HepG2 (cell line): ENCODE measurements at regions not wholly inside any gene's neighbourhood (a gene's known extent, or its start where the extent isn't known, plus 50 kb on each side); places are given as distances from the start of the nearest gene placed in this dataset.
A peak's percentile ranks its signal among the peaks of the same experiment; 100 is the strongest.

Experiments used
- EED ChIP-seq: sonication (generic); formaldehyde crosslinking; IDR thresholded peaks from 2 replicates; pipeline ENCODE4 v1.5.0; 2020; ENCODE audit warnings: mild to moderate bottlenecking, missing genetic modification reagents
- GFI1 ChIP-seq: sonication (generic); formaldehyde crosslinking; IDR thresholded peaks from 2 replicates; pipeline ENCODE4 v1.5.0; 2020; ENCODE audit warnings: missing genetic modification reagents, mild to moderate bottlenecking, borderline replicate concordance
- HHEX ChIP-seq: IDR thresholded peaks from 2 replicates; pipeline ENCODE4 v1.6.1; 2016; ENCODE audit warnings: control low read depth
- IRF2 ChIP-seq: IDR thresholded peaks from 2 replicates; pipeline ENCODE4 v1.6.1; 2018; ENCODE audit warnings: missing genetic modification reagents, missing compliant biosample characterization
- NFIC ChIP-seq: IDR thresholded peaks from 2 replicates; pipeline ENCODE4 v1.6.1; 2012; ENCODE audit warnings: mild to moderate bottlenecking, low read length, inconsistent platforms
- SCMH1 ChIP-seq: sonication (generic); formaldehyde crosslinking; IDR thresholded peaks from 2 replicates; pipeline ENCODE4 v1.9.0; 2021; ENCODE audit warnings: missing genetic modification reagents, mild to moderate bottlenecking, borderline replicate concordance
- STAG1 ChIP-seq: sonication (generic); formaldehyde crosslinking; IDR thresholded peaks from 2 replicates; pipeline ENCODE4 v1.4.0; 2020; ENCODE audit warnings: missing genetic modification reagents
- TBX3 ChIP-seq: fragments of 450-650 bp; IDR thresholded peaks from 2 replicates; pipeline ENCODE4 v1.6.1; 2017; ENCODE audit warnings: antibody characterized with exemption, mild to moderate bottlenecking, inconsistent platforms, borderline replicate concordance
- TCF7L2 ChIP-seq: IDR thresholded peaks from 2 replicates; pipeline ENCODE4 v1.6.1; 2011; ENCODE audit warnings: mild to moderate bottlenecking, low read depth, low read length, moderate library complexity
- THYN1 ChIP-seq: sonication (generic); formaldehyde crosslinking; IDR thresholded peaks from 2 replicates; pipeline ENCODE4 v1.8.1; 2023; ENCODE audit warnings: low read depth, mild to moderate bottlenecking, moderate library complexity, missing genetic modification reagents, borderline replicate concordance
- TSC22D2 ChIP-seq: sonication (generic); formaldehyde crosslinking; IDR thresholded peaks from 2 replicates; pipeline ENCODE4 v1.5.1; 2020; ENCODE audit warnings: missing genetic modification reagents, mild to moderate bottlenecking, borderline replicate concordance
- ZFX ChIP-seq: sonication (generic); formaldehyde crosslinking; IDR thresholded peaks from 2 replicates; pipeline ENCODE4 v1.4.0; 2020; ENCODE audit warnings: mild to moderate bottlenecking, low read depth, missing genetic modification reagents, moderate library complexity
- ZNF317 ChIP-seq: sonication (generic); formaldehyde crosslinking; IDR thresholded peaks from 2 replicates; pipeline ENCODE4 v1.5.0; 2020; ENCODE audit warnings: mild to moderate bottlenecking, missing genetic modification reagents
- ZNF333 ChIP-seq: sonication (generic); formaldehyde crosslinking; IDR thresholded peaks from 2 replicates; pipeline ENCODE4 v1.4.0; 2020; ENCODE audit warnings: mild to moderate bottlenecking, missing genetic modification reagents, borderline replicate concordance
- ZNF335 ChIP-seq: sonication (generic); formaldehyde crosslinking; IDR thresholded peaks from 2 replicates; pipeline ENCODE4 v1.4.0; 2020; ENCODE audit warnings: missing genetic modification reagents
- ZNF33B ChIP-seq: sonication (generic); formaldehyde crosslinking; IDR thresholded peaks from 2 replicates; pipeline ENCODE4 v1.5.1; 2020; ENCODE audit warnings: mild to moderate bottlenecking, missing genetic modification reagents
- ZNF782 ChIP-seq: sonication (generic); formaldehyde crosslinking; IDR thresholded peaks from 2 replicates; pipeline ENCODE4 v1.4.0; 2020; ENCODE audit warnings: missing genetic modification reagents, mild to moderate bottlenecking, borderline replicate concordance
- ZNF83 ChIP-seq: sonication (generic); formaldehyde crosslinking; IDR thresholded peaks from 2 replicates; pipeline ENCODE4 v1.4.0; 2020; ENCODE audit warnings: missing genetic modification reagents, mild to moderate bottlenecking, borderline replicate concordance
- TF ChIP-seq, protein P1 (sequence below), 2 experiments: fragments of 450-650 bp in 1 of 2; sonication (generic) in 1 of 2; formaldehyde crosslinking; IDR thresholded peaks; 2 replicates each; pipeline versions ENCODE4 v1.5.0 to v1.8.0; 2020 to 2022; ENCODE audit warnings: mild to moderate bottlenecking in 1 of 2, missing genetic modification reagents in 1 of 2
- TF ChIP-seq, protein P2 (sequence below): sonication (generic); formaldehyde crosslinking; IDR thresholded peaks from 2 replicates; pipeline ENCODE4 v1.4.0; 2020; ENCODE audit warnings: low read depth, mild to moderate bottlenecking, missing genetic modification reagents

DNA sequence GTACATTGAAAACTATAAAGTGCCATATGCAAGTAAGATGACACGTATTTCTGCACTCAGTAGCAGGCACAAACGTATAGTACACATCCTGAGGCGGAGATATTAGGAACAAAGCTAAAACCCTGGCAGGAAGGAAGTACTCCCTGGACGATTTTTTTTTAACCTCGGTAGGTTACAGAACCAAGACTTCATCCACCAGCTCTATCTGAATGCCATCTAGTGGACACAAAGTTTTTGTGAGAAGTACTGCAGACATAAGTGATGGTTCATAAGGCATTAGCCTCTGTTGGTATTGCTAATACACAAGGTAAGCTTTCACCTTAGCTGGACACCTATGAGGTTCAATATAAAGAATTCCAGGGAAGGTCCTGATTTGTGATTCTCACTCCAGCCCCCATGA lies 83.0 kb upstream of the CCDC196 start (continued):
- no peak for TF ChIP-seq ZNF333 (CRISPR knock-in tag)
- TF ChIP-seq ZNF317 (CRISPR knock-in tag): peak; percentile 97
- no peak for TF ChIP-seq ZNF335 (CRISPR knock-in tag)
- no peak for TF ChIP-seq TCF7L2
- no peak for TF ChIP-seq ZNF782 (CRISPR knock-in tag)
- TF ChIP-seq GFI1 (CRISPR knock-in tag): no peak
- TF ChIP-seq IRF2: no peak
- peak; percentile 23; the same call in 1 of the 2 replicates for TF ChIP-seq STAG1 (CRISPR knock-in tag)
- no peak for TF ChIP-seq SCMH1 (CRISPR knock-in tag)
- TF ChIP-seq TBX3: no peak
- TF ChIP-seq, protein P1, sequence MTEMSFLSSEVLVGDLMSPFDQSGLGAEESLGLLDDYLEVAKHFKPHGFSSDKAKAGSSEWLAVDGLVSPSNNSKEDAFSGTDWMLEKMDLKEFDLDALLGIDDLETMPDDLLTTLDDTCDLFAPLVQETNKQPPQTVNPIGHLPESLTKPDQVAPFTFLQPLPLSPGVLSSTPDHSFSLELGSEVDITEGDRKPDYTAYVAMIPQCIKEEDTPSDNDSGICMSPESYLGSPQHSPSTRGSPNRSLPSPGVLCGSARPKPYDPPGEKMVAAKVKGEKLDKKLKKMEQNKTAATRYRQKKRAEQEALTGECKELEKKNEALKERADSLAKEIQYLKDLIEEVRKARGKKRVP (CRISPR knock-in tag; IDR thresholded peaks at IDR 0.05): no peak
- no peak for TF ChIP-seq EED
- no peak for TF ChIP-seq ZNF83
- TF ChIP-seq HHEX: no peak
- no peak for TF ChIP-seq NFIC
- no peak for TF ChIP-seq ZNF33B (CRISPR knock-in tag)
- TF ChIP-seq ZFX (CRISPR knock-in tag): no peak
- TF ChIP-seq THYN1 (CRISPR knock-in tag): no peak
- no peak for TF ChIP-seq TSC22D2 (CRISPR knock-in tag)
- TF ChIP-seq, protein P2, sequence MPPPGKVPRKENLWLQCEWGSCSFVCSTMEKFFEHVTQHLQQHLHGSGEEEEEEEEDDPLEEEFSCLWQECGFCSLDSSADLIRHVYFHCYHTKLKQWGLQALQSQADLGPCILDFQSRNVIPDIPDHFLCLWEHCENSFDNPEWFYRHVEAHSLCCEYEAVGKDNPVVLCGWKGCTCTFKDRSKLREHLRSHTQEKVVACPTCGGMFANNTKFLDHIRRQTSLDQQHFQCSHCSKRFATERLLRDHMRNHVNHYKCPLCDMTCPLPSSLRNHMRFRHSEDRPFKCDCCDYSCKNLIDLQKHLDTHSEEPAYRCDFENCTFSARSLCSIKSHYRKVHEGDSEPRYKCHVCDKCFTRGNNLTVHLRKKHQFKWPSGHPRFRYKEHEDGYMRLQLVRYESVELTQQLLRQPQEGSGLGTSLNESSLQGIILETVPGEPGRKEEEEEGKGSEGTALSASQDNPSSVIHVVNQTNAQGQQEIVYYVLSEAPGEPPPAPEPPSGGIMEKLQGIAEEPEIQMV: no peak
